Thoracic aorta (tissue), 2 donors: ENCODE measurements at regions not wholly inside any gene's neighbourhood (a gene's known extent, or its start where the extent isn't known, plus 50 kb on each side); places are given as distances from the start of the nearest gene placed in this dataset.

Source experiments
- ATAC-seq: fragments of 150-250 bp; one replicate; pipeline ENCODE4 v1.8.0; 2017; ENCODE audit warnings: low read depth; ENCODE audit not compliant: insufficient number of reproducible peaks, low FRiP score
- DNase-seq: peaks from one replicate; pipeline ENCODE4 v3.0.0-alpha.2; 2020; ENCODE audit warnings: low spot score
- H3K27ac ChIP-seq, 2 donors: fragments of 200-600 bp; sonication (generic); 1 replicate in 1 of 2; 2 replicates in 1 of 2; pipeline ENCODE4 v1.5.1; 2016; ENCODE audit warnings: mild to moderate bottlenecking in 2 of 2, moderate library complexity in 2 of 2
- H3K27me3 ChIP-seq: fragments of 200-600 bp; sonication (generic); replicated peaks from 2 replicates; pipeline ENCODE4 v1.6.0; 2016; ENCODE audit warnings: mild to moderate bottlenecking; ENCODE audit not compliant: insufficient read depth
- H3K36me3 ChIP-seq: fragments of 200-600 bp; sonication (generic); one replicate; pipeline ENCODE4 v1.5.1; 2016
- H3K4me1 ChIP-seq, 2 donors: fragments of 200-600 bp; sonication (generic); 1 replicate in 1 of 2; 2 replicates in 1 of 2; pipeline versions ENCODE4 v1.5.1 to v1.6.0; 2016; ENCODE audit warnings: low read depth in 2 of 2, mild to moderate bottlenecking in 1 of 2; ENCODE audit not compliant: control insufficient read depth in 1 of 2
- H3K4me3 ChIP-seq: fragments of 200-600 bp; sonication (generic); 2 replicates; pipeline ENCODE4 v1.5.1; 2016; ENCODE audit warnings: mild to moderate bottlenecking
- H3K9me3 ChIP-seq: fragments of 200-600 bp; sonication (generic); 2 replicates; pipeline ENCODE4 v1.5.1; 2016
- TF ChIP-seq, protein P1 (sequence below): fragments of 200-600 bp; sonication (generic); IDR thresholded peaks from one replicate; pipeline ENCODE4 v1.5.1; 2019; ENCODE audit warnings: antibody characterized with exemption

DNA sequence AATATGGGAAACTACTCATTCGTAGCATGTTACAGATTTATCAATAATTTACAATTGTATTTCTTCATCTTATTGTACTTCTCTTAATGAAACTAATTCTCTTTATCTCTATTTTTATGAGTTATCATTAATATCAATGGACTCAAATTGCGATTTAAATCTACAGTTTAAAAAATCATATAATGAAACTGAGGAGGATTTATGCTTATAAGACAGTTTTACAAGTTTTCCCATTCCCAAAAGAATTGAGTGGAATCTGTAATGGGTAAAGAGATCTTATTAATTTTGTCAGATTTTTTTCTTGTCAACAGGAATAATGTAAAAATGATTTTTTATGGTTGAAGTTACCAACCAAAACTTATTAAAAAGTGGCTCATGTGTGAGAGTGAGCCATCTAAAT is 468.0 kb downstream of the METTL4 start:
- Histone ChIP-seq H3K36me3 (no peaks in the 10 kb centered on the region), H3K9me3 (no peaks in the 10 kb centered on the region), H3K4me3 (no peak overlapping the region), H3K27ac (no peak overlapping the region), H3K27me3 (no peaks in the 10 kb centered on the region), H3K4me1 (no peaks in the 10 kb centered on the region)
- TF ChIP-seq, protein P1, sequence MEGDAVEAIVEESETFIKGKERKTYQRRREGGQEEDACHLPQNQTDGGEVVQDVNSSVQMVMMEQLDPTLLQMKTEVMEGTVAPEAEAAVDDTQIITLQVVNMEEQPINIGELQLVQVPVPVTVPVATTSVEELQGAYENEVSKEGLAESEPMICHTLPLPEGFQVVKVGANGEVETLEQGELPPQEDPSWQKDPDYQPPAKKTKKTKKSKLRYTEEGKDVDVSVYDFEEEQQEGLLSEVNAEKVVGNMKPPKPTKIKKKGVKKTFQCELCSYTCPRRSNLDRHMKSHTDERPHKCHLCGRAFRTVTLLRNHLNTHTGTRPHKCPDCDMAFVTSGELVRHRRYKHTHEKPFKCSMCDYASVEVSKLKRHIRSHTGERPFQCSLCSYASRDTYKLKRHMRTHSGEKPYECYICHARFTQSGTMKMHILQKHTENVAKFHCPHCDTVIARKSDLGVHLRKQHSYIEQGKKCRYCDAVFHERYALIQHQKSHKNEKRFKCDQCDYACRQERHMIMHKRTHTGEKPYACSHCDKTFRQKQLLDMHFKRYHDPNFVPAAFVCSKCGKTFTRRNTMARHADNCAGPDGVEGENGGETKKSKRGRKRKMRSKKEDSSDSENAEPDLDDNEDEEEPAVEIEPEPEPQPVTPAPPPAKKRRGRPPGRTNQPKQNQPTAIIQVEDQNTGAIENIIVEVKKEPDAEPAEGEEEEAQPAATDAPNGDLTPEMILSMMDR, result no peak
- ATAC-seq (no peak), DNase-seq (no peak)

GRCh38 chr18:2104620-2105462 is 466.5 kb downstream of the METTL4 start:
- Histone ChIP-seq H3K9me3 (no peaks in the 10 kb centered on the region), H3K4me3 (no peak overlapping the region), H3K4me1 (no peaks in the 10 kb centered on the region), H3K27me3 (no peaks in the 10 kb centered on the region), H3K36me3 (no peaks in the 10 kb centered on the region), H3K27ac (no peak overlapping the region)
- DNase-seq (no peak), ATAC-seq (no peak)
- TF ChIP-seq, protein P1, result peak; percentile 37

- TF ChIP-seq, protein P1, result no peak
- Histone ChIP-seq H3K4me3 (no peak overlapping the region), H3K27me3 (no peaks in the 10 kb centered on the region), H3K36me3 (no peaks in the 10 kb centered on the region), H3K4me1 (no peaks in the 10 kb centered on the region), H3K9me3 (no peaks in the 10 kb centered on the region), H3K27ac (no peak overlapping the region)
- DNase-seq (no peak), ATAC-seq (no peak)
Observed at GRCh38 chr18:2108591-2108990, 462.7 kb downstream of the METTL4 start.

GRCh38 chr18:2111456-2111855 is 459.8 kb downstream of the METTL4 start:
- ATAC-seq, result no peak
- H3K27me3 ChIP-seq, result no peaks in the 10 kb centered on the region
- DNase-seq, result no peak
- TF ChIP-seq, protein P1, result no peak
- no peaks in the 10 kb centered on the region for H3K9me3 ChIP-seq
- H3K4me3 ChIP-seq, result no peak overlapping the region
- H3K4me1 ChIP-seq, result no peaks in the 10 kb centered on the region
- H3K36me3 ChIP-seq, result no peaks in the 10 kb centered on the region
- no peak overlapping the region for H3K27ac ChIP-seq

DNA sequence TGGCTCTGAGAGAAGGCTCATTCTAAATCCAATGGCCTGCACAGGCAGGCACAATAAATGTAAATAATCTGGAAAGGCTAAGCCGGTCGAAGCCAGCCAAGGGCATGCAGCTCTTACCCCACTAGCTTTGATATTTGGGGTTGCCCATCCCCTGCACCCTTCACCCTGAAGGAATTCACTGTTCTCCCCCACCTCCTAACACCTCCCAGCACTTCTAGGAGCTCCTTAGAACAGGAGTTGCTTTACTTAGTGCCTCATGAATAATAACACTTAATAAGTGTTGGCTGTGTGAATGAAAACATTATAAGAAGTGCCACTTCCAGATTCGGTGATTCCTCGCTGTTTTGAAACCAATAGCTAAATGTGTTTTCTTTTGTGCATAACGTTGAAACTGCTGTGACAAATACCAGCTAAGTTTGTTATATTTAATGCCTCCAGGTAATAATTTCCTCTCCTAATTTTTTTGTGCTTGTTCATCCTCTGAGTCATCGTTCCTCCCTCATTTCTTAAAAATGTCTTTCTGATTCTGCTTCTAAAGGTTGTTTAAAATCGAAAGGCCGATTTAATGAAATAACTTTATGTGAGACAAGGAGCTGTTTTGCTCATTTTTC is 458.8 kb downstream of the METTL4 start:
- TF ChIP-seq, protein P1, result no peak
- DNase-seq (no peak), ATAC-seq (no peak)

More for the DNA sequence above, 458.8 kb downstream of the METTL4 start:
- Histone ChIP-seq H3K9me3 (no peaks in the 10 kb centered on the region), H3K36me3 (no peaks in the 10 kb centered on the region), H3K4me1 (no peaks in the 10 kb centered on the region), H3K27ac (no peak overlapping the region), H3K27me3 (no peaks in the 10 kb centered on the region), H3K4me3 (no peak overlapping the region)
